ENCODE measurements at regions not wholly inside any gene's neighbourhood (a gene's known extent, or its start where the extent isn't known, plus 50 kb on each side); places are given as distances from the start of the nearest gene placed in this dataset.

DNA sequence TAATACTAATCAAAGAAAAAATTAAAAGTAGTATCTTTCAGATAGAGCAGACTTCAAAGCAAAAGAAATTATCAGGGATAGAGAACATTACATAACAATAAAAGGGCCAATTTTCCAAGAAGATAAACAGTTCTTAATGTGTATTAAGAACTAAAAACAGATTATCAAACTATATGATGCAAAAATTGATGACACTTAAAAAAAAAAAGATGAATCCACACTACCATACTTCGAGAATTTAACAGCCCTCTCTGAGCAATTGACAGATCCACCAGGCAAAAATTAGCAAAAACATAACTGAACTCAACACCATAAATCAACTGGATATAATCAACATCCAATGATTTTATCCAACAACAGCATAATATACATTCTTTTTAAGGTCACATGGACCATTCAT lies 686.5 kb downstream of the LRFN5 start:
- TF ChIP-seq, protein P1, sequence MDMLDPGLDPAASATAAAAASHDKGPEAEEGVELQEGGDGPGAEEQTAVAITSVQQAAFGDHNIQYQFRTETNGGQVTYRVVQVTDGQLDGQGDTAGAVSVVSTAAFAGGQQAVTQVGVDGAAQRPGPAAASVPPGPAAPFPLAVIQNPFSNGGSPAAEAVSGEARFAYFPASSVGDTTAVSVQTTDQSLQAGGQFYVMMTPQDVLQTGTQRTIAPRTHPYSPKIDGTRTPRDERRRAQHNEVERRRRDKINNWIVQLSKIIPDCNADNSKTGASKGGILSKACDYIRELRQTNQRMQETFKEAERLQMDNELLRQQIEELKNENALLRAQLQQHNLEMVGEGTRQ (IDR thresholded peaks at IDR 0.05; ENCODE audit: low read depth, low read length), result no peak
- TF ChIP-seq, protein P2, sequence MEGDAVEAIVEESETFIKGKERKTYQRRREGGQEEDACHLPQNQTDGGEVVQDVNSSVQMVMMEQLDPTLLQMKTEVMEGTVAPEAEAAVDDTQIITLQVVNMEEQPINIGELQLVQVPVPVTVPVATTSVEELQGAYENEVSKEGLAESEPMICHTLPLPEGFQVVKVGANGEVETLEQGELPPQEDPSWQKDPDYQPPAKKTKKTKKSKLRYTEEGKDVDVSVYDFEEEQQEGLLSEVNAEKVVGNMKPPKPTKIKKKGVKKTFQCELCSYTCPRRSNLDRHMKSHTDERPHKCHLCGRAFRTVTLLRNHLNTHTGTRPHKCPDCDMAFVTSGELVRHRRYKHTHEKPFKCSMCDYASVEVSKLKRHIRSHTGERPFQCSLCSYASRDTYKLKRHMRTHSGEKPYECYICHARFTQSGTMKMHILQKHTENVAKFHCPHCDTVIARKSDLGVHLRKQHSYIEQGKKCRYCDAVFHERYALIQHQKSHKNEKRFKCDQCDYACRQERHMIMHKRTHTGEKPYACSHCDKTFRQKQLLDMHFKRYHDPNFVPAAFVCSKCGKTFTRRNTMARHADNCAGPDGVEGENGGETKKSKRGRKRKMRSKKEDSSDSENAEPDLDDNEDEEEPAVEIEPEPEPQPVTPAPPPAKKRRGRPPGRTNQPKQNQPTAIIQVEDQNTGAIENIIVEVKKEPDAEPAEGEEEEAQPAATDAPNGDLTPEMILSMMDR (conservative IDR thresholded peaks at IDR 0.05; ENCODE audit: low read depth, low read length), result no peak
- TF ChIP-seq RAD21 (IDR thresholded peaks at IDR 0.05; ENCODE audit: low read length), result no peak
- no peak for TF ChIP-seq CEBPB (IDR thresholded peaks at IDR 0.05; ENCODE audit: low read depth, low read length)
- TF ChIP-seq BHLHE40 (IDR thresholded peaks at IDR 0.05; ENCODE audit: low read depth, low read length), result no peak
- TF ChIP-seq RFX5 (IDR thresholded peaks at IDR 0.05; ENCODE audit: low read depth, low read length), result no peak
- no peak for TF ChIP-seq POLR2A (IDR thresholded peaks at IDR 0.05; ENCODE audit: low read depth, low read length)
- TF ChIP-seq, protein P3, sequence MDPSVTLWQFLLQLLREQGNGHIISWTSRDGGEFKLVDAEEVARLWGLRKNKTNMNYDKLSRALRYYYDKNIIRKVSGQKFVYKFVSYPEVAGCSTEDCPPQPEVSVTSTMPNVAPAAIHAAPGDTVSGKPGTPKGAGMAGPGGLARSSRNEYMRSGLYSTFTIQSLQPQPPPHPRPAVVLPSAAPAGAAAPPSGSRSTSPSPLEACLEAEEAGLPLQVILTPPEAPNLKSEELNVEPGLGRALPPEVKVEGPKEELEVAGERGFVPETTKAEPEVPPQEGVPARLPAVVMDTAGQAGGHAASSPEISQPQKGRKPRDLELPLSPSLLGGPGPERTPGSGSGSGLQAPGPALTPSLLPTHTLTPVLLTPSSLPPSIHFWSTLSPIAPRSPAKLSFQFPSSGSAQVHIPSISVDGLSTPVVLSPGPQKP (IDR thresholded peaks at IDR 0.05; ENCODE audit: borderline replicate concordance, low read depth, low read length), result no peak
- TF ChIP-seq MAFK (IDR thresholded peaks at IDR 0.05; ENCODE audit: low read depth, low read length), result 0 out of 2 replicates have a peak, but pooled peaks have one; percentile 26
- TF ChIP-seq SMC3 (IDR thresholded peaks at IDR 0.05; ENCODE audit: low read depth, low read length), result no peak
- no peak for TF ChIP-seq NFE2L2 (IDR thresholded peaks at IDR 0.05; ENCODE audit: low read depth, low read length)
- no peak for TF ChIP-seq MXI1 (IDR thresholded peaks at IDR 0.05; ENCODE audit: borderline replicate concordance, low read depth, low read length)
- no peak for TF ChIP-seq MAZ (IDR thresholded peaks at IDR 0.05; ENCODE audit: borderline replicate concordance, low read depth, low read length)
- no peak for TF ChIP-seq CHD1 (IDR thresholded peaks at IDR 0.05; ENCODE audit: low read depth, low read length)
